ENCODE measurements at regions not wholly inside any gene's neighbourhood (a gene's known extent, or its start where the extent isn't known, plus 50 kb on each side); places are given as distances from the start of the nearest gene placed in this dataset.

DNA sequence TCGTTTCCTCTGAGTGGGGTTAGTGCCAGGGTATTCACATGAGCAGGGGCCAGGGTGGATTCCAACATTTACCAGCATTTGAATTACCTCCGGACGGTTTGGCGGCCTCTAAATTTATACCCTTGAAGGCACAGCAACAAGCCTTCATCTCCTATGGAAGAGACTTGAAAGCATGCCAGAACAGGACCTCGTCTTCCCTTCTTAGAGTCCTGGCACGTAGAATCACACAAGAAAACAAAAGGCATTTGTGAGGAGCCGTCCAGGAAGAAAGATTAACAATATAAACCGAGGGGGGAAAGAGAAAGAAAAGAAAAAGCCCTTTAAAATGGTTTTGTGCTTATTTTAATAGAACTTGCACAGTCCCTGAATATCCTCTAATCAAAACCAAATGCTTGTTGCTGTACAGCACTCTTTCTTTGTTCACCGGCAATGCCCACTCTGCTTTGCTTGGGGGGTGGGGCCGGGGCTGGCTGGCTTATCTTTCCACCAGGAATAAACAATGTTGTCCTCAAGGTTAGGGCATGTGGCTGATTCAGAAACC lies 575.8 kb upstream of the ZNF462 start:
- ChIA-PET CTCF (no interaction called here), POLR2A (no interaction called here)
- TF ChIP-seq CTBP1 (IDR thresholded peaks at IDR 0.05; ENCODE audit: borderline replicate concordance) = no peak
- TF ChIP-seq SUZ12 (IDR thresholded peaks at IDR 0.05) = no peak
- no peak for TF ChIP-seq L3MBTL2 (conservative IDR thresholded peaks at IDR 0.05)
- no peak for TF ChIP-seq LEF1 (IDR thresholded peaks at IDR 0.05; ENCODE audit: borderline replicate concordance)
- DNase-seq (ENCODE audit: extremely low spot score) = no peak

DNA sequence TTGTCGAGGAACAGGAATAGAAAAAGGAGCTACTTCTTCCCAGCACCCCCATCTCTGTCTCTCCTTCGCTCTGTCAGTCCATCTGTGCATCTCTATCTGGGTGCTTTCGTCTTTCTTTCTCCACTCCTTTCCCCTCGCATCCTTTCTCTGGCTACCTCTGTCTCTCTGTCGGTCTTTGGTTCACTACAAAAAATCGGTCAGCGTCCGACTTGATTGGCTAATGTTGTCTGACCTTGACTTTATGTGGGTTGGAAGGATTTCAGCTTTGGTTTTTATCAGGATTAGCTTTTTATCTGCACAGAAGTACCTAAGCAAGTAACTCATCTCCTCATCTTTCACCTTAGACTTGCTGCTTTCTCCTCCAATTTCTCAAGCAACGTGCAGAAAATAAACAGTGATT lies 575.2 kb upstream of the ZNF462 start:
- DNase-seq (ENCODE audit: extremely low spot score) = no peak
- TF ChIP-seq ELF4 (IDR thresholded peaks at IDR 0.05) = no peak
- no peak for TF ChIP-seq ZNF384 (IDR thresholded peaks at IDR 0.05)
- TF ChIP-seq FOXA1 (IDR thresholded peaks at IDR 0.05) = no peak
- ChIA-PET POLR2A (no interaction called here), CTCF (no interaction called here)

DNA sequence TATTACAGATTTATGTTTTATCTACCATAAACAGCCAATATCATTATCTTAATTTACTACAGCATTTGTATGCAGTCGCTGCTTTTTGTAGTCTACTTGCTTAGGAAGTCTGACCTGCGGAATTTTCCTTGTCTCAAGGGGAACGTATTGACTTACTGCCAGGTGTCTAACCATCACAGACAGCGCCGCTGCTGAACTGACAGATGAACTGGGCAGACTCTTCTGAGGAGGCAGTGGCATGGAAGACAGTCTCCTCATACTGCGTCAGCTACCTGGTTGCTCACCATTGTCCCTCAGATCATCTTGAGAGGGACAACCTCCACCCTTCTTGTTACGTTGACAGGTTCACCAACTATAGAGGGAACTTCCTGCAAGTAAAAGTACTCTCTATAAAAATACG lies 574.3 kb upstream of the ZNF462 start:
- no peak for DNase-seq (ENCODE audit: extremely low spot score)
- POLR2A ChIA-PET = no interaction called here
- CTCF ChIA-PET = no interaction called here
- no peak for TF ChIP-seq HDGF (IDR thresholded peaks at IDR 0.05; ENCODE audit: borderline replicate concordance)
- TF ChIP-seq FOXA1 (IDR thresholded peaks at IDR 0.05) = no peak
- no peak for TF ChIP-seq FOXM1 (IDR thresholded peaks at IDR 0.05; ENCODE audit: borderline replicate concordance)
- TF ChIP-seq, protein P1, sequence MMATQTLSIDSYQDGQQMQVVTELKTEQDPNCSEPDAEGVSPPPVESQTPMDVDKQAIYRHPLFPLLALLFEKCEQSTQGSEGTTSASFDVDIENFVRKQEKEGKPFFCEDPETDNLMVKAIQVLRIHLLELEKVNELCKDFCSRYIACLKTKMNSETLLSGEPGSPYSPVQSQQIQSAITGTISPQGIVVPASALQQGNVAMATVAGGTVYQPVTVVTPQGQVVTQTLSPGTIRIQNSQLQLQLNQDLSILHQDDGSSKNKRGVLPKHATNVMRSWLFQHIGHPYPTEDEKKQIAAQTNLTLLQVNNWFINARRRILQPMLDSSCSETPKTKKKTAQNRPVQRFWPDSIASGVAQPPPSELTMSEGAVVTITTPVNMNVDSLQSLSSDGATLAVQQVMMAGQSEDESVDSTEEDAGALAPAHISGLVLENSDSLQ (IDR thresholded peaks at IDR 0.05) = no peak
- no peak for TF ChIP-seq ARNT (IDR thresholded peaks at IDR 0.05)
- TF ChIP-seq BHLHE40 (IDR thresholded peaks at IDR 0.05; ENCODE audit: borderline replicate concordance) = no peak
- no peak for TF ChIP-seq FOXK2 (IDR thresholded peaks at IDR 0.05)
- TF ChIP-seq L3MBTL2 (conservative IDR thresholded peaks at IDR 0.05) = no peak
- no peak for TF ChIP-seq NFRKB (IDR thresholded peaks at IDR 0.05)
- TF ChIP-seq CTBP1 (IDR thresholded peaks at IDR 0.05; ENCODE audit: borderline replicate concordance) = no peak
- no peak for TF ChIP-seq TARDBP (IDR thresholded peaks at IDR 0.05)
- TF ChIP-seq SP1 (IDR thresholded peaks at IDR 0.05) = no peak
- no peak for TF ChIP-seq LEF1 (IDR thresholded peaks at IDR 0.05; ENCODE audit: borderline replicate concordance)
- no peak for TF ChIP-seq ELF4 (IDR thresholded peaks at IDR 0.05)
- TF ChIP-seq SUZ12 (IDR thresholded peaks at IDR 0.05) = no peak
- TF ChIP-seq ZNF384 (IDR thresholded peaks at IDR 0.05) = no peak

DNA sequence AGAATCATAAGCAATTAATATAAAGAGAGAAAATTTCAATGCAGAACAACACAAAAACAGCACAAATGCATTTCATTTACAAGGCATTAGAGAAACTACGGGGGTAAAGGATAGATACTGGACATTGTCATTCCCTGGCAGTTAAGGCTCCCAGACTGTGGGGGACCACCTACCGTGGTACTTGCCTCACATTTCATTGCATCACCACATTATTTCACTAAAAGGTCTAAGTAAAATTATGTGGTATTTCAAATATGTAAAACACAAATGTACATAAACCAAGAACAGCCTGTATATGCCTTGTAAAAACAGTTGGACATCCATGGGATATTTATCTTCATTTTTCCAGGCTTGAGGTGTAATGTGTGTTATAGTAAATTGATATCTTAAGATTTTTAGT lies 571.2 kb upstream of the ZNF462 start:
- TF ChIP-seq SUZ12 (IDR thresholded peaks at IDR 0.05) (no peak), FOXK2 (IDR thresholded peaks at IDR 0.05) (no peak), SP1 (IDR thresholded peaks at IDR 0.05) (no peak), ARNT (IDR thresholded peaks at IDR 0.05) (no peak), CTBP1 (IDR thresholded peaks at IDR 0.05; ENCODE audit: borderline replicate concordance) (no peak), ZNF384 (IDR thresholded peaks at IDR 0.05) (no peak), NFRKB (IDR thresholded peaks at IDR 0.05) (no peak), ELF4 (IDR thresholded peaks at IDR 0.05) (no peak), FOXA1 (IDR thresholded peaks at IDR 0.05) (no peak)
- TF ChIP-seq, protein P1 (IDR thresholded peaks at IDR 0.05) = no peak
- DNase-seq (ENCODE audit: extremely low spot score) = no peak
- ChIA-PET POLR2A (no interaction called here), CTCF (no interaction called here)

DNA sequence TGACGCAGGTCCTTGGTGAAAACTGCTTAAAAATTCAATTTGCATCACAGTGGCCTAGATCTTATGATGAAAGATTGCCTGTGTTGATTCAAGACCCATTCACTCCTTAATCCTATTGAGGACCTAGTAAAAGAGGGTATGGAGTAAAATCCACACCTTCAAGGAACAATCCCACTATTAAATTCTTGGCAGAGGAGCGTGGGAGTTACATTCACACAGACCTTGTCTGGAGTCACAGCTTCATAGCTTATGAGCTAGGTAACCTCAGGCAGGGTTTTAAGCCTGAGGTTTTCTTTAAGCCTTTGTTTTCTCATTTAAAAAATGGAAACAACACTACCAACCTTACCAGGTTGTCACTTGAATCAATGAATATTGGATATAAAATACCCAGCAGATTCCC lies 566.5 kb upstream of the ZNF462 start:
- no peak for TF ChIP-seq LEF1 (IDR thresholded peaks at IDR 0.05; ENCODE audit: borderline replicate concordance)
- TF ChIP-seq FOXM1 (IDR thresholded peaks at IDR 0.05; ENCODE audit: borderline replicate concordance) = no peak
- no peak for TF ChIP-seq NFRKB (IDR thresholded peaks at IDR 0.05)
- no peak for TF ChIP-seq SUZ12 (IDR thresholded peaks at IDR 0.05)
- no peak for TF ChIP-seq ZNF384 (IDR thresholded peaks at IDR 0.05)
- TF ChIP-seq FOXK2 (IDR thresholded peaks at IDR 0.05) = no peak
- no peak for TF ChIP-seq BHLHE40 (IDR thresholded peaks at IDR 0.05; ENCODE audit: borderline replicate concordance)
- no peak for TF ChIP-seq FOXA1 (IDR thresholded peaks at IDR 0.05)
- no peak for TF ChIP-seq TARDBP (IDR thresholded peaks at IDR 0.05)
- TF ChIP-seq CTBP1 (IDR thresholded peaks at IDR 0.05; ENCODE audit: borderline replicate concordance) = no peak
- no peak for TF ChIP-seq ELF4 (IDR thresholded peaks at IDR 0.05)
- no peak for TF ChIP-seq ARNT (IDR thresholded peaks at IDR 0.05)
- no peak for DNase-seq (ENCODE audit: extremely low spot score)
- ChIA-PET CTCF (no interaction called here), POLR2A (no interaction called here)

DNA sequence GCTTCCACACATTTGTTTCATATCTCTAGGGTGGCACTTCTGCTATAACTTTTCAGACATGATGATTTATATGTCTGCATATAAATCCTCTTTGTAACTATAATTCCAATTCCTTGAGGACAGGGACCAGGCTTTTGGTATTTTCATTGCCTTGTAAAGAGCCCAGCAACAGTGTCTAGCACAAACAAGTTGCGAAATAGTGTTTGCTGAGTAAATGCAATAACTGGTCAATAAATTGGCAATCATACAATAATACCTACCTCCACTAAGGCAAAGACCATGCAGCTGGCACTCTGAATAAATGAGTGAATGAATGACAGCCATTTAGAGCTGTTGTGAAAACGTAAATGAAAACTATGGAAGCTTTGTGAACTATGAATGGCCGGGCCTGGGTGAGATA lies 564.0 kb upstream of the ZNF462 start:
- no peak for TF ChIP-seq FOXK2 (IDR thresholded peaks at IDR 0.05)
- TF ChIP-seq ZNF384 (IDR thresholded peaks at IDR 0.05) = no peak
- TF ChIP-seq BHLHE40 (IDR thresholded peaks at IDR 0.05; ENCODE audit: borderline replicate concordance) = no peak
- TF ChIP-seq SP1 (IDR thresholded peaks at IDR 0.05) = no peak
- no peak for TF ChIP-seq FOXM1 (IDR thresholded peaks at IDR 0.05; ENCODE audit: borderline replicate concordance)
- TF ChIP-seq CTBP1 (IDR thresholded peaks at IDR 0.05; ENCODE audit: borderline replicate concordance) = no peak
- no peak for TF ChIP-seq SUZ12 (IDR thresholded peaks at IDR 0.05)
- TF ChIP-seq TARDBP (IDR thresholded peaks at IDR 0.05) = no peak
- ChIA-PET CTCF (no interaction called here), POLR2A (no interaction called here)
- DNase-seq (ENCODE audit: extremely low spot score) = no peak

DNA sequence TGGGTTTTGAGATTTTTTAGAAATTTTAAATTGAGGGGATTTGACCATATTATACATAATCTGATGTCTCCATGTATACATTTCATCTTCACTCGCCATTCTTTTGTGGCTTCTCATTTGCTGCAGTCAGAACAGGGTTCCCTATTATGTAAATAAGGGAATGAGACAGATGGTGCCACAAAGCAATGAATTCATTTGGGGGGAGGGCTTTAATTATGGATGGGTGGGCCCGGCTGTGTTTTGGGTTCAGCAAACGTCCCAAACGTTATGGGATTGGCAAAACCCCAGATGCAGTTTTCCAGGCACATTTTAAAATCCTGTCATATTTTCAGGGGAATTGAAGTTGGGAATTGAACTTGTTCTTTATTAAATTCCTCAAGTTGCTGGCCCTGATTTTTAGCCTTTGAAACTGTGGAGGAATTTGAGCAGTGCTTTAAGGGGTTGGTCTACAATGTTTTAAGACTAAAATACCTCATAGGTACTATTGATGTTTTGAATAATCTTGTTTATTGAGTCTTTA lies 558.5 kb upstream of the ZNF462 start:
- no peak for TF ChIP-seq BHLHE40 (IDR thresholded peaks at IDR 0.05; ENCODE audit: borderline replicate concordance)
- no peak for TF ChIP-seq FOXA1 (IDR thresholded peaks at IDR 0.05)
- TF ChIP-seq NFRKB (IDR thresholded peaks at IDR 0.05) = no peak
- no peak for TF ChIP-seq SP1 (IDR thresholded peaks at IDR 0.05)
- no peak for TF ChIP-seq SUZ12 (IDR thresholded peaks at IDR 0.05)
- no peak for TF ChIP-seq HDGF (IDR thresholded peaks at IDR 0.05; ENCODE audit: borderline replicate concordance)
- TF ChIP-seq, protein P1 (IDR thresholded peaks at IDR 0.05) = no peak
- TF ChIP-seq ELF4 (IDR thresholded peaks at IDR 0.05) = no peak
- TF ChIP-seq LEF1 (IDR thresholded peaks at IDR 0.05; ENCODE audit: borderline replicate concordance) = no peak
- TF ChIP-seq L3MBTL2 (conservative IDR thresholded peaks at IDR 0.05) = no peak
- no peak for TF ChIP-seq FOXK2 (IDR thresholded peaks at IDR 0.05)
- TF ChIP-seq ARNT (IDR thresholded peaks at IDR 0.05) = no peak
- no peak for TF ChIP-seq FOXM1 (IDR thresholded peaks at IDR 0.05; ENCODE audit: borderline replicate concordance)
- TF ChIP-seq CTBP1 (IDR thresholded peaks at IDR 0.05; ENCODE audit: borderline replicate concordance) = no peak
- no peak for TF ChIP-seq ZNF384 (IDR thresholded peaks at IDR 0.05)
- no peak for TF ChIP-seq TARDBP (IDR thresholded peaks at IDR 0.05)
- ChIA-PET CTCF (no interaction called here), POLR2A (no interaction called here)
- no peak for DNase-seq (ENCODE audit: extremely low spot score)
